Activated T-cell treated with anti-CD3 and anti-CD28 coated beads, Interleukin-2, amount 50 U/mL, for 72 hours (primary cell): ENCODE measurements at regions not wholly inside any gene's neighbourhood (a gene's known extent, or its start where the extent isn't known, plus 50 kb on each side); places are given as distances from the start of the nearest gene placed in this dataset.

Source experiments
- ATAC-seq, 2 donors: fragments of 150-1000 bp; cut with Tn5 transposase; replicated peaks in 1 of 2; 2 replicates each; pipeline ENCODE4 v1.10.0; 2021; ENCODE audit warnings: moderate library complexity in 2 of 2, mild to moderate bottlenecking in 1 of 2
- DNase-seq, 2 donors: peaks; one replicate each; pipeline ENCODE4 v3.0.0; 2021 to 2022; ENCODE audit warnings: mixed read lengths in 1 of 2
- H3K27ac Mint-ChIP-seq: one replicate; pipeline ENCODE4 v1.8.0; 2022; ENCODE audit warnings: mild to moderate bottlenecking, moderate library complexity, mixed read lengths
- H3K27me3 Mint-ChIP-seq: one replicate; pipeline ENCODE4 v1.8.0; 2022; ENCODE audit warnings: low read depth, mixed read lengths
- H3K36me3 Mint-ChIP-seq, 2 donors: one replicate each; pipeline ENCODE4 v1.8.0; 2022; ENCODE audit warnings: mixed read lengths in 2 of 2, mild to moderate bottlenecking in 1 of 2; ENCODE audit not compliant: insufficient read depth in 2 of 2
- H3K4me1 Mint-ChIP-seq: one replicate; pipeline ENCODE4 v1.8.0; 2022; ENCODE audit warnings: low read depth, mixed read lengths
- H3K4me3 Mint-ChIP-seq, 2 donors: one replicate each; pipeline ENCODE4 v1.8.0; 2022; ENCODE audit warnings: mild to moderate bottlenecking in 2 of 2, mixed read lengths in 2 of 2, moderate library complexity in 2 of 2
- H3K9me3 Mint-ChIP-seq, 2 donors: one replicate each; pipeline ENCODE4 v1.8.0; 2022; ENCODE audit warnings: mixed read lengths in 2 of 2

DNA sequence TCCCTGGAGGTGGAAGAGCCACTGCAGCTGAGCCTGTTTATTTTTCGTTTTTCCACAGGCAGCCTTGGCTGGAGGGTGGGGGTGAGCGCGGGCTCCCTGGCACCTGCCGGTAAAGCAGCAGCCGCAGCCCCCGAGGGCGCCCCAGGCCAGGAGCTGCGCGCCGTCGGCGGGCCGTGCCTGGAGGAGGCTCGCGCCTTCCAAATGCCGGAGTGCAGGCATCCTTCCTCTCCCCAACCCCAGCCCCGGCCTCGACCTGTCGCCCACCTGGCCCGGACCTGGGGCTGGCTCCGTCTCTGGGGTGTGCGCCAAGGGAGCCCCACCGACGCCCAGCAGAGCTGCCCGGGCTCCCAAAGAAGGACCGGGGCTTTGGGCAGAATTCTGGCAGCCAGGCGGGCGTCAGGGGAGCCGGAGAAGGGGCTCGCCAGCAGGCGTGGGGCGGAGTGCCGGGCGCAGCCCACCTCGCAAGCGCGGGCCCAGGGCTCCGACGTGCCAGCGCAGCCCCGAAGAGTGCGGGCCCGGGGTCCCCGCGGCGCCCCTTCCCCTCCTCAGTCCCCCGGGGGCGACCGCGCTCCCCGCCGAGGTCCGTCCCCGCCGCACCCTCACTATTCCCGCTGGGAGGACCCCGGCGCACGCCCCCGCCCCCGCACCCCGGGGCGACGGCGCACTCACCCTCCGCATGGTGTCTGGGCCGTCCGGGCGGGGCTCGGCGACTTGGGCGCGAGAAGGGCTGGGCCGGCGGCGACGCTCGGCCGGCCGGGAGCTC, 130.3 kb downstream of the NDUFA12 start:
- DNase-seq (peak in 1 of 2 donors; percentile 13), ATAC-seq (peak; percentile 22 to 48)
- Mint-ChIP-seq H3K27ac (no peak overlapping the region), H3K4me1 (peaks cover 25% of the 10 kb centered on the region), H3K27me3 (peaks cover 72% of the 10 kb centered on the region), H3K4me3 (peak overlapping the region; percentile 53 to 58), H3K36me3 (no peaks in the 10 kb centered on the region), H3K9me3 (no peaks in the 10 kb centered on the region)

DNA sequence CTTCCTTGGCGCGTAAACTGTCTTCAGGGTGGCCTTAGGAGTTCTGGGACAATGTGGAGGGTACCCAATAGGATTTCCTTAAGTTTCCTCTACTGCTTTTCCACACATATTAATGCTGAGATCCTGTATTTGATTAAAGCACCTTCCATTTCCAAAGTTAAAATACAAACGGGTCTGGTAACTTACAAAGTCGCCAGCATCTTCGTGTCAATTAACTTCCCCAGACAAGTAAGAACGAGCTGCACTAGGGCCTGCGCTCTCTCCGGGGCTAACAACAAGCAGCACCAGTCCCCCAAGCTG, 130.9 kb downstream of the NDUFA12 start:
- peak overlapping the region; percentile 53 to 58 for H3K4me3 Mint-ChIP-seq
- no peak for DNase-seq
- no peaks in the 10 kb centered on the region for H3K36me3 Mint-ChIP-seq
- no peaks in the 10 kb centered on the region for H3K9me3 Mint-ChIP-seq
- ATAC-seq = no peak
- H3K4me1 Mint-ChIP-seq = peaks cover 25% of the 10 kb centered on the region
- no peak overlapping the region for H3K27ac Mint-ChIP-seq
- peaks cover 68% of the 10 kb centered on the region for H3K27me3 Mint-ChIP-seq

DNA sequence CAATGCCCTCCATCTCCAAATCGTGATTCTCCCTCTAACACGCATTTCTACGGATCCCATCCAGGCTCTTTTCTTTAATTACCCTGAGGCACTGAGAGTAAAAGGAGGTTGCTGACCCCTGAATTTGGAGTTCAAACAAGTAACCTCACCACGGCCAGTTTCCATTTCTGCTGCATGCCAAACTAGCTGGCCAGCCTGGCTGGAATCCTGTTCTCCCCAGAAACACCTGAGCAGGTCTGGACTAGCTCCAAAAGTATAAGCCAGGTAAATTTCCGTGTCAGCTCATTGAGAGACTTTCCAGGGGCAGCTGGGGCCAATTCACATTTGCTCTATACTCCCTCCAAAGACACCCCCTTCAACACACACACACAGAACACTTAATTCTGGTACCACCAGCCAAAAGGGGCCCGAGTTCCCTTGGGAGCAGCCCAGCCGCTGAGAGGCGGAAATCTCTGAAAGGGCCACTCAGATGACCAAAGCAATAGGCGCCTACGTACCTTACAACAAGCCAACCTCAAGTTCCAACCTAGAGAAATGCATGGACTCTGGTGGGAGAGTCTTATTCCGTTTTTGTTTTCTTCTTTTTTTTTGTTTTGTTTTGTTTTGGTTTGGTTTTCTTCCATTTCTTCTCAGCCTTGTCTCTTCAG, 131.4 kb downstream of the NDUFA12 start:
- no peak overlapping the region for H3K4me3 Mint-ChIP-seq
- no peak overlapping the region for H3K27ac Mint-ChIP-seq
- DNase-seq (no peak), ATAC-seq (no peak)
- no peaks in the 10 kb centered on the region for H3K36me3 Mint-ChIP-seq
- peaks cover 0 to under 1% of the 10 kb centered on the region in 2 donors for H3K9me3 Mint-ChIP-seq
- H3K4me1 Mint-ChIP-seq = peaks cover 25% of the 10 kb centered on the region
- peaks cover 63% of the 10 kb centered on the region for H3K27me3 Mint-ChIP-seq

DNA sequence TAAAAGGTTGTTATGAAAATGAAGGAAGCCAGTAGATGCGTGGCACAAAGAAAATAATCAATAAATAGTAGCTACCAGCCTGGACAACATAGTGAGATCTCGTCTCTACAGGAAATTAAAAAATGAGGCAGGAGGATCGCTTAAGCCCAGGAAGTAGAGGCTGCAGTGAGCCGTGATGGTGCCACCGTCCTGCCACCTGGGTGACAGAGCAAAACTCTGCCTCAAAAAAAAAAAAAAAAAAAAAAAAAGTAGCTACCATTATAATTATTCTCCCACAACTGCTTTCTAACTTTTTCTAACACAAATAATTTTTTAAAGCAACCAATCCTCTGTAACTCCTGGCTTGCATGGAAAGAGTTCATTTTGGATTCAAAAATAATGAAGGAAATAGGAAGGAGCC, 133.0 kb downstream of the NDUFA12 start:
- Mint-ChIP-seq H3K27me3 (peaks cover 48% of the 10 kb centered on the region), H3K36me3 (no peaks in the 10 kb centered on the region), H3K9me3 (peaks cover 0 to 2% of the 10 kb centered on the region in 2 donors), H3K27ac (no peak overlapping the region), H3K4me1 (peaks cover 20% of the 10 kb centered on the region), H3K4me3 (no peak overlapping the region)
- ATAC-seq (no peak), DNase-seq (no peak)

DNA sequence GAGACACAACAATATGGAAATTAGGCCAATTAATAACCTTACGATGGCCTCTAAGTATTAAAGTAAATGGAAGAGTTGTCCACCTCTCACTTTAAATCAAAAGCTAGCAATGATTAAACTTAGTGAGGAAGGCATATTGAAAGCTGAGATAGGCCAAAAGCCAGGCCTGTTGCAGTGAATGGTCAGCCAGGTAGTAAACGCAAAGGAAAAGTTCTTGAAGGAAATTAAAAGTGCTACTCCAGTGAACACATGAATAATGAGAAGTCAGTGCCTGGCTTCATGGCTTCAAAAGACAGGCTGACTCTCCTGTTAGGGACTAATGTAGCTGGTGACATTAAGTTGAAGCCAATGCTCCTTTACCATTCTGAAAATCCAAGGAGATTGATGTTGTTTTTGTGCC, 135.3 kb downstream of the NDUFA12 start:
- ATAC-seq = no peak
- Mint-ChIP-seq H3K27me3 (peaks cover 30% of the 10 kb centered on the region), H3K4me1 (peaks cover 6% of the 10 kb centered on the region), H3K4me3 (no peak overlapping the region), H3K27ac (no peak overlapping the region), H3K9me3 (peaks cover 0 to 2% of the 10 kb centered on the region in 2 donors), H3K36me3 (no peaks in the 10 kb centered on the region)
- DNase-seq = no peak

DNA sequence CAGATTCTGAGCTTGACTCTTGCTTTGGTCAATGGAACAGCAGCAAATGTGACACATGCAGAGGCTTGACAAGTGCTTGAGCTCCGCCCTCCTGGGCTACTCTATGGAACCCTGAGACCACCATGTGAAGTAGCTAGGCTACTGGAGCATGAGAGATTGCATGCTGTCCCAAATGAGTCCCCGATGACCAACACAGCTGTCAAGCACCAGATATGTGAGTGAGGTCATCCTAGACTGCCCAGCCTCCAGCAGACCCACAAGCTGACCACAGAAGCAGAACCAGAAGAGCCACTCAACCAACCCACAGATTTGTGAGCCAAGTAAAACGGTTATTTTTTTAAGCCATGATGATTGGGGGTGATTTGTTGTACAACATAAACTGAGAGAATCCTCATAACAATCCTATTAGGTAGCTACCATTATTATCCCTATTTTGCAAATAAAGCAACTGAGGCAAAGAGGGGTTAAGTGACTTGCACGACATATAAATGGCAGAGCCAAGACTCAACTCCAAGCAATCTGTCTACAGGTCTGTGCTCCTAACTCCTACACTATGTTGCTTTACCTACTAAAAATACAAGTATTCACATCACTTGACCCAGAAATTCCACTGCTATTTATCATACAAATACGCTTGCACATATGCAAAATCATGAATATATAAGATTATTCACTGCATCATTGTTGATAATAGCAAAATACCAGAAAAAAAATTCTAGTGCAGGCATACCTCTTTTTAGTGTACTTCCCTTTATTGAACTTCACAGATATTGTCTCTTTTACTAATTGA, 136.2 kb downstream of the NDUFA12 start:
- no peak overlapping the region for H3K27ac Mint-ChIP-seq
- no peak overlapping the region for H3K4me3 Mint-ChIP-seq
- H3K4me1 Mint-ChIP-seq = peaks cover 2% of the 10 kb centered on the region
- H3K9me3 Mint-ChIP-seq = peaks cover 0 to 2% of the 10 kb centered on the region in 2 donors
- H3K36me3 Mint-ChIP-seq = no peaks in the 10 kb centered on the region
- ATAC-seq (no peak), DNase-seq (no peak)
- H3K27me3 Mint-ChIP-seq = peaks cover 24% of the 10 kb centered on the region

DNA sequence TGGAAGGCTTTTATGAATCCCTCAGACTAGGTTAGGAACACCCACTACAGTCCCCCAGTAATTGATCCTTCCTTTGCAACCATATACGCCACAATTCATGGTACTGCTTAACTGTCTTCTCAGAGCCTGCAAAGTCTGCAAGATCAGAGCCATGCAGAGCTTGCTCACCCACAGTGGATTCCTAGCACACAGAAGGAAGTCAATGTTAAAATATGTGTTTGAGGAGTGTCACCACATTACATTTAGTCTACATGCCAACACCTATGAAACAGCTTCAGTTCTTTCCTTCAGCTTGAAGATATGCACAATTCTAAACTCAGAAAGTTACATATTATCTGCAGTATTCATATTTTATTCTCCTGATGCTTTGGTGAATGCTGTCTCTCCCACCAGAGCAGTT, 138.5 kb downstream of the NDUFA12 start:
- no peak overlapping the region for H3K27ac Mint-ChIP-seq
- H3K4me1 Mint-ChIP-seq = no peaks in the 10 kb centered on the region
- H3K27me3 Mint-ChIP-seq = peaks cover 1% of the 10 kb centered on the region
- ATAC-seq (no peak), DNase-seq (no peak)
- no peaks in the 10 kb centered on the region for H3K36me3 Mint-ChIP-seq
- H3K4me3 Mint-ChIP-seq = no peak overlapping the region
- peaks cover 0 to 2% of the 10 kb centered on the region in 2 donors for H3K9me3 Mint-ChIP-seq

DNA sequence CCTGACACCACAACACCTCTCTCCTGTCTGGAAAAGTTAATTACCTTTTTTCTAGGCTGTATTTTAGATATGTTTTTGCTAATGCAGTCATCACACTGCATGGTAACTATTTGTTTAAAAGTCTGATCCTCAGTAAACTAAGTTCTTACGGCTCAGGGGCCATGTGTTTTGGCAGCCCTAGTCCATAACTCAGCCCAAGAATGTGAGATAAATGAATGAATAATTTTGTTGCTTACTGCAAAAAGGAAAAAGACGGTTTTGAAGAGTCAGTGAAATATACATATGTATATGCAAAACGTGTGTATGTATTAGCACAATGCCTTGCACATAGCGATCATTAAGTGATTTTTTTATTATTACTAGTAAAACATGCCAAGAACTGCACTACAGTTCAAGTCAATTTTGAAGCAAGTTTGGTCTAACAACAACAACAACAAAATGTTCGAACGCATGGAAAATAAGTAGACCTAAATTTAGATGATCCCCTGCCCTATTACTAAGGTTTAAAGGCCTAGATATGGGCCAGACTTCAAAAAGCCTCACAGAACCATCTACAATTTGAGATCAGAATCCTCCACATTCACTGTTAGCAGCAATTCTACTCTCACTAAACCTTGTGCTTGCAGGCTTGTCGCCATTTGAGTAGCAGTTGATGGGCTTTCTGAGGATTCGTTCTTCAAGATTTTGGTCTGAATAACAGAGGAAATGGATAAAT, 140.0 kb downstream of the NDUFA12 start:
- Mint-ChIP-seq H3K27ac (no peak overlapping the region), H3K4me3 (no peak overlapping the region), H3K27me3 (no peaks in the 10 kb centered on the region), H3K9me3 (peaks cover 0 to 2% of the 10 kb centered on the region in 2 donors), H3K4me1 (no peaks in the 10 kb centered on the region), H3K36me3 (no peaks in the 10 kb centered on the region)
- ATAC-seq (no peak), DNase-seq (no peak)

DNA sequence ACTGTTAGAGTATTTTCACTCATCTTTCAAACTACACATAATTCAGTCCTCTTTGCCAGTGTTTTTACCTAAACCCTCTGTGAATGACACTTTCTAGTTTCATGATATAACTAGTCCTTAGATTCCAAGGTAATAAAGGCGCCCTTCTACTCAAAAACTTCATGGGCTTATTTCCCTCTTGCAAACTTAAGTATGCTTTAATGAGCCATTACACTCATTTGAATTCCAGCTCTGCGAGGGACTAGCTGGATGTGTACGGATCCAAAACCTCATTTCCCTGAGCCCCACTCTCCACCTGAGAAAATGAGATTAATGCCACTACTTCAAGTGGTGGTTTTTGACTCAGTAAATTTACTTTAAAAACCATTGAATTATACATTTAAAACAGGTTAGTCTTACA, 141.1 kb downstream of the NDUFA12 start:
- H3K9me3 Mint-ChIP-seq = peaks cover 0 to 2% of the 10 kb centered on the region in 2 donors
- H3K4me1 Mint-ChIP-seq = no peaks in the 10 kb centered on the region
- DNase-seq = no peak
- H3K4me3 Mint-ChIP-seq = no peak overlapping the region
- ATAC-seq = no peak
- peaks cover 7% of the 10 kb centered on the region for H3K27me3 Mint-ChIP-seq
- no peak overlapping the region for H3K27ac Mint-ChIP-seq
- no peaks in the 10 kb centered on the region for H3K36me3 Mint-ChIP-seq

DNA sequence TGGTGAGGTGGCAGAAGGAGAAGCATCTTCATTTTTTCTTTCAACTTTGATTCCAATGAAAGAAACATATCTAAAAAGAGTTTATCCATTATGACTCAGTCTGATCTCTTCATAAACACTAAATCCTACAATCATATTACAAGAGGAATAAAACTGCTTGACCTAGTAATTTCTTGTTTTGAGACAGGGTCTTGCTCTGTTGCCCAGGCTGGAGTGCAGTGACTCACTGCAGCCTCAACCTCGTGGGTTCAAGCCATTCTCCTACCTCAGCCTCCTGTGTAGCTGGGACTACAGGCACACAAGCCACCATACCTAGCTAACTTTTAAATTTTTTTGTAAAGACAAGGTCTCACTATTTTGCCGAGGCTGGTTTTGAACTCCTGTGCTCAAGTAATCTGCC, 147.2 kb downstream of the NDUFA12 start:
- H3K4me1 Mint-ChIP-seq = peaks cover 13% of the 10 kb centered on the region
- H3K4me3 Mint-ChIP-seq = no peak overlapping the region
- no peaks in the 10 kb centered on the region for H3K36me3 Mint-ChIP-seq
- no peak overlapping the region for H3K27ac Mint-ChIP-seq
- peaks cover 29% of the 10 kb centered on the region for H3K27me3 Mint-ChIP-seq
- no peak for DNase-seq
- no peaks in the 10 kb centered on the region for H3K9me3 Mint-ChIP-seq
- ATAC-seq = no peak

DNA sequence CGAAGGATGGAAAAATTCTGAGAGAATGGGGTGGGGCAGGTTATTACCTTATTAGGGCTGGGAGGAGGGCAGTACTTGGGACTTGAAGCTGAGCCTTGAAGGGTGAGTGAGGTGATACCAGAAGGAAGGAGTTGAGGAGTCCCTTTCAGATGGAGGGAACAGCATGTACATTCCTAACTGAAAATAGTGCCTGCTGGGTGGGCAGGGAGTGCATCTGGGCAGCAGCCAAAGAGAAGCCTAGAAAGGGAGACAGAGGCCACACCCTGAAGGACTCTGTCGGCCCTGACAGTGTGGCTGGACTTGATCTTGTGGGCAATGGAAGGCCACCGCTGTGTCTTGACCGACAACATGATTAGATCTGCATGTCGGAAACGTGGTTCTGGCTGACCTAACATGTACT, 147.6 kb downstream of the NDUFA12 start:
- H3K4me3 Mint-ChIP-seq = no peak overlapping the region
- ATAC-seq = no peak
- no peak for DNase-seq
- no peak overlapping the region for H3K27ac Mint-ChIP-seq
- H3K9me3 Mint-ChIP-seq = no peaks in the 10 kb centered on the region
- peaks cover 30% of the 10 kb centered on the region for H3K27me3 Mint-ChIP-seq
- peaks cover 13% of the 10 kb centered on the region for H3K4me1 Mint-ChIP-seq
- H3K36me3 Mint-ChIP-seq = no peaks in the 10 kb centered on the region

DNA sequence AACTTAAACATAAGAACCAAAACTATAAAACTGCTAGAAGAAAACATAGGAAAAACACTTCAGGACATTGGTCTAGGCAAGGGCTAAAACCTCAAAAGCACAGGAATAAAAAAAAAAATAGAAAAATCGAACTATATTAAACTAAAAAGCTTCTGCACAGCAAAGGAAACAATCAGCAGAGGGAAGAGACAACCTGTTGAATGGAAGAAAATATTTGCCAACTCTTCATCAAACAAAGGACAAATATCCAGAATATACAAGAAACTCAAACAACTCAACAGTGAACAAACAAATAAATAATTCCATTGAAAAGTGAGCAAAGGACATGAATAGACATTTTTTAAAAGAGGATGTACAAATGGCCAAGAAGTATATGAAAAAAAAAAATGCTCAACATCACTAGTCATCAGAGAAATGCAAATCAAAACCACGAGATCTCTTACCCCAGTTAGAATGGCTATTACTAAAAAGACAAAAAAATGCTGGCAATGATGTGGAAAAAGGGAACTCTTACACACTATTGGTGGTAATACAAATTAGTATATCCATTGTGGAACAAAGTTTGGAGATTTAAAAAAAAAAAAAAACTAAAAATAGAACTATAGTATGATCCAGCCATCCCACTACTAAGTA, 152.0 kb downstream of the NDUFA12 start:
- Mint-ChIP-seq H3K27ac (no peak overlapping the region), H3K9me3 (peaks cover 2 to 4% of the 10 kb centered on the region in 2 donors), H3K4me1 (peaks cover 13% of the 10 kb centered on the region), H3K27me3 (peaks cover 38% of the 10 kb centered on the region), H3K4me3 (no peak overlapping the region), H3K36me3 (no peaks in the 10 kb centered on the region)
- DNase-seq (no peak), ATAC-seq (no peak)
